ENCODE measurements at regions not wholly inside any gene's neighbourhood (a gene's known extent, or its start where the extent isn't known, plus 50 kb on each side); places are given as distances from the start of the nearest gene placed in this dataset.

GRCh38 chr5:23579566-23579965 is 72.2 kb downstream of the PRDM9 start:
- no peak for DNase-seq (ENCODE audit: low read depth)

DNA sequence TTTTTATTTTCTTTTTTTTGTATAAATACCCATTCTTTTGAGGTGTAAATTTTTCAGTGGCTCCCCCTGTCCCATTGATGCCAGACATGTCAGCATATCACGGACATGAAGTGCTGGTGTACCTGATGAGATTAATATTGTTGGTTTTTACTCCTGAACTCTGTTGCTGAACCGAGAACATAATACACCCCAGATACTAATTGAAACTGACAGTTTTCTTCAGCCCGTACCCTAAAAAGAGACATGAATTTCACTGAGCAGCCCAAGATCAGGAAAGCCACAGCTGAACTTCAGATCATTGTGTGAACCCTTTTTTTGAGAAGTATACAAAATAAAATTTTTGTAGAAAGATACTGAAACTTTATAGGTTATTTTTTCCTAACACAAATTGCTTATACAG is 75.7 kb downstream of the PRDM9 start:
- no peak for DNase-seq (ENCODE audit: low read depth)

DNA sequence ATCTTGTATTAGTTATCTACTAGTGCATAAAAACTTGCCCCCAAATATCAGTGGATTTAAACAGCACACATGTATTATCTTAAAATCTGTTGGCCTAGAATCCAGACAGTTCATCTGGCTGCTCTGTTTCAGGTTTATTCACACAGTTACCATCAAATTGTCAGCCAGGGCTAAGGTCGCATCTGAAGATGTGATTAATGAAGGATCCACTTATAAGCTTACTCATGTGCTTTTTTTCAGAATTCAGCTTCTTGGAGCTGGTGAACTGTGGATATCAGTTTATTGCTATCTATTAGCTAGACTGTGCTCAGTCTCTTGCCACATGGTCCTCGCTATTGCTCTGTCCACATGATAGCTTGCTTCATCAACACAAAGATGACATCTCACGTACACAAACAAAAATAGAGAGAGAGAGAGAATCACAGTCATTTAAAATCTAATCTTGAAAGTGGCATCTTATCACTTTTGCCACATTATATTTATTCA is 81.5 kb downstream of the PRDM9 start:
- no peak for DNase-seq (ENCODE audit: low read depth)

GRCh38 chr5:23591250-23591649 is 83.8 kb downstream of the PRDM9 start:
- no peak for DNase-seq (ENCODE audit: low read depth)

- DNase-seq (ENCODE audit: low read depth) = no peak
Observed at GRCh38 chr5:23606927-23607326, 99.5 kb downstream of the PRDM9 start.

DNA sequence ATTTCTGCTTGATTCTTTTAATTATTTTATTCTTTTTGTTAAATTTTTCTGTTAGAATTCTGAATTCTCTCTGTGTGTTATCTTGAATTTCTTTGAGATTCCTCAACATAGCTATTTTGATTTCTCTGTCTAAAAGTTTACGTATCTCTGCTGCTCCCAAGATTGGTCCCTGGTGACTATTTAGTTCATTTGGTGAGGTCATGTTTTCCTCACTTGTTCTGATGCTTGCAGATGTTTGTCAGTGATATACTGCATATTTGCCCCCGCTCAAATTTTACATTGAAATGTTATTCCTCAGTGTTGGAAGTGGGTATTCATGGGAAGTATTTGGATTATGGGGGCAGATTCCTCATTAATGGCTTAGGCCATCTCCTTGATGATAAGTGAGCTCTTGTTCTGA is 105.3 kb downstream of the PRDM9 start:
- no peak for DNase-seq (ENCODE audit: low read depth)

GRCh38 chr5:23613566-23613965 is 106.2 kb downstream of the PRDM9 start:
- no peak for DNase-seq (ENCODE audit: low read depth)

DNA sequence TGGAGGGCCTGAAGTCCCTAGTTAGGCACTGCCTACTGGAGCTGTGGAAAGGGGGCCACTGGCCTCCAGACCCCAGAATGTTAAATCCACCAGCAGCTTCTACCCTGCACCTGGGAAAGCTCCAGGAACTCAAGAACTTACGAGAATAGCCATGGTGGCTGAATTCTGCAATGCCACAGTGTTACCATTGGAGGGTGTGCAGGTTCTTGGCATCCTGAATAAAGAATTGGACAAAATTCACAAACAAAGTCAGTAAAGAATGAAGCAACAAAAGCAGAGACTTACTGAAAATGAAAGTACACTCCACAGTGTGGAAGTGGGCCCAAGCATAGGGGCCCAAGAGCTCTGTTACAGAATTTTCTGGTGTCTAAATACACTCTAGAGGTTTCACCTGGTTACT is 107.0 kb downstream of the PRDM9 start:
- DNase-seq (ENCODE audit: low read depth) = no peak

DNA sequence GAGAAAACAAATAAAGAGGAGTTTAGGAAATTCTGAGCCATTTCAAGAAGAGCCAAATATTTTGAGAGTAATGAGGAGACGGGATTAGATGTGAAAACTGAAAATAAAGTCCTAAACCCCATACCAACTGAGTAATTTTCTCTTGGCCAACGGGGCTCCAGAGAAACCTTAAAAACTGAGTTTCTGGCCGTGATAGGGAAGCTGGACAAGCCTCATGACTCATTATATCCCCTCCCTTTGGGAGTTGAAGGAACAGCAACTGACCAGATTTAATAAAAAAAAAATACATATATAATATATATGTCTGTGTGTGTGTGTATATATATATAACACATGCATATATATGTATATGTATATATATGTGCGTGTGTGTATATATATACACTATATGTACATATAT is 119.6 kb downstream of the PRDM9 start:
- DNase-seq (ENCODE audit: low read depth) = no peak

DNA sequence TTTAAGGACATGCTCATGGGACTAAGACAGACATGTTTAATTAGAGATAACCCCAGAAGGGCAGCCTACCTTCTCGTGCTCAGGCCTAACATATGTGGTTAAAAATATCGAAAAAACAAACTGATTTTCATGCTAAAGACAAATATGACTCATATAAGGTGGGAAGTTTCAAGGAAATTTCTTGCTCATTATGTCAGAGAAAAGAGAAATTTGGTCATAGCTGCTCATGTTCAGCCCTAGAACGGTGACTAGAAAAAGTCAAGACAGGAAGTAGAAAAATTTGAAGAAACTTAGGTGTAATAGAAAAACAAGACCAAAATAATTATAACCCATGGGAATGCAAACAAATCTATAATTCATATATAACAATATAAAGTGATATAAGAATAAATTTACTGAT is 120.6 kb downstream of the PRDM9 start:
- DNase-seq (ENCODE audit: low read depth) = no peak

DNA sequence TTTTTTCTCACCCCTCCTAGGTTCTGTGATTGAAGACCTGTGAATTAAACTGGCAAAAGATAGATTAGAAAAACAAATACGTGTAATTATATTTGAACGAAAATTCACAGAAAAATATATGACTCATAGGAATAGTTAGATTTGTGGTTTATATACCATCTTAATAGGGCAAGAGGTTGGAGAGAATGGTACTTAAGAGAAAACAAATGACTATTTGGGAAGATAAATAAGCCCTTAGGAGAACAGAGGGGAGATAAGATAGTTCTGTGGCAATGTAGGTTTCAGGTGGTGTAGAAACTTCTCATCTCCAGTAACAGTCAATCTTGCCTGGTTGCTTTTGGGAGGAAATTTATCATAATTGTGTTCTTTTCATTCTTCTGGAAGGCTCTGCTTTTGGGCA is 122.0 kb downstream of the PRDM9 start:
- no peak for DNase-seq (ENCODE audit: low read depth)

GRCh38 chr5:23631302-23632045 is 124.1 kb downstream of the PRDM9 start:
- peak; percentile 99 for DNase-seq (ENCODE audit: low read depth)

- DNase-seq (ENCODE audit: low read depth) = no peak
Observed at GRCh38 chr5:23635938-23636337, 128.5 kb downstream of the PRDM9 start.

- DNase-seq (ENCODE audit: low read depth) = no peak
Observed at GRCh38 chr5:23639326-23639725, 131.9 kb downstream of the PRDM9 start.

- DNase-seq (ENCODE audit: low read depth) = no peak
Observed at GRCh38 chr5:23648656-23649055, 141.2 kb downstream of the PRDM9 start.

DNA sequence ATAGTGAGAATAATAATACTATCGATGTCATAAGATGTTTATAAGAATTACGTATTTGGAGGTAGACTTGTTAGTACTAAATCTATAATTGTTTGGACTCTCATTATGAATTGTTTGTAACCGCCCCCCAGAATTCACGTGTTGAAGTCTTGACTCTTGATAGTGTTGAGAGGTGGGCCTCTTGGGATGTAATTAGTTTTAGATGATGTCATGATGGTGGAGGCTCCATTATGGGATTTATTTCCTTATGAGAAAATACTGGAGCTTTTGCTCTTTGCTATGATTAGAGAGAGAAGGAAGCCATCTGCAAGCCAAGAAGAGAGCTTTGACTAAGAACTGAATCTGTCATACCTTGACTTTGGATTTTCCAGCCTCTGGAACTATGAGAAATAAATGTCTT is 142.2 kb downstream of the PRDM9 start:
- no peak for DNase-seq (ENCODE audit: low read depth)

GRCh38 chr5:23655674-23656073 is 148.3 kb downstream of the PRDM9 start:
- DNase-seq (ENCODE audit: low read depth) = no peak

- no peak for DNase-seq (ENCODE audit: low read depth)
Observed at GRCh38 chr5:23675456-23675855, 168.0 kb downstream of the PRDM9 start.

GRCh38 chr5:23677996-23678395 is 170.6 kb downstream of the PRDM9 start:
- DNase-seq (ENCODE audit: low read depth) = no peak

DNA sequence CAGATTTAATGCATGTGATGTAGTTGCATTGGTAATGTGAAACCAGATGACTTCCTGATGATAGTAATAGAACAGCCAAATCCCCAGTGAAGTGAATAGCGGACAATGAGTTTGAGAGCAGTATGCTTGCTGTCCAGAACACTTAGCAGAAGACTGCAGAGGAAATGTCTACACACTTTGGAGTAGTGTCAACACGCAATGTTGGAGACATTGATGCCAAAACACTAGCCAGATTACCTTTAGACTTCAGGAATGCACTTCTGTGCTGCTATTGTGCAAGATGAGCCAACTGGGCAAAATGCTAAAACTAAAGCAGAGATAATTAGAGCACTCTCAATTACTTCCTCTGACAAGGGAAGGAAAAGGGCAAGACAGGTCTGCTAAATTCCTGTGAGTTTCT is 176.7 kb downstream of the PRDM9 start:
- DNase-seq (ENCODE audit: low read depth) = no peak

- peak; percentile 11 for DNase-seq (ENCODE audit: low read depth)
Observed at GRCh38 chr5:23703940-23704855, 196.8 kb downstream of the PRDM9 start.

- no peak for DNase-seq (ENCODE audit: low read depth)
Observed at GRCh38 chr5:23717486-23717885, 210.1 kb downstream of the PRDM9 start.

DNA sequence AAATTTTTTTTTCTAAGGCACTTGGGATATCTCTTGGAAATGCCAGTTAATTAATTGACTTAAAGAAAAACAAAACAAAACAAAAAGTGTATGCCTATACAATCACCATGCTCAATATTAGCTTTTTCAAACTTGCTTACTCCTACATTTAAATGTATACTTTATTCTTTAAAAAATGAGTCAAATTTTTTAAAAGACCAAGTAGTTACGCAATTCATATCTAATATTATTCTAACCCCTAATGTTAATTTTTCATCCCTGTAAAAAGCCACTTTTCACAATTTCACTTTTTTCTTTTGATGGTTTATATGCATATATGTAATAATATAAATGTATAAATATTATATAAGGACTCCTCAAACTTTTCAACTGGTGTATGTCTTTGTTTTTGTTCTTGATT is 211.2 kb downstream of the PRDM9 start:
- DNase-seq (ENCODE audit: low read depth) = no peak

Measured in HS-5 (cell line).